Fibroblast of lung (primary cell): ENCODE measurements at regions not wholly inside any gene's neighbourhood (a gene's known extent, or its start where the extent isn't known, plus 50 kb on each side); places are given as distances from the start of the nearest gene placed in this dataset.
"Not testable (repeated sequence)": the region's sequence is repeated elsewhere in the genome, so short reads cannot be mapped to it uniquely, and the experiment has no call there.

Source experiments
- DNase-seq, 2 donors: peaks; one replicate each; pipeline versions ENCODE4 v3.0.0 to v3.0.0-alpha.2; 2010; ENCODE audit warnings: low read depth in 2 of 2
- H2AFZ ChIP-seq: 2 replicates; pipeline ENCODE4 v1.5.1; 2012; ENCODE audit warnings: low read length, control low read depth, inconsistent platforms
- H3K27ac ChIP-seq: 2 replicates; pipeline ENCODE4 v1.5.1; 2011; ENCODE audit warnings: low read length, control low read depth; ENCODE audit not compliant: insufficient read depth
- H3K27me3 ChIP-seq: 2 replicates; pipeline ENCODE4 v1.5.1; 2011; ENCODE audit warnings: mild to moderate bottlenecking, low read length; ENCODE audit not compliant: control insufficient read depth, insufficient read depth
- H3K36me3 ChIP-seq: 2 replicates; pipeline ENCODE4 v1.5.1; 2011; ENCODE audit warnings: low read length; ENCODE audit not compliant: control insufficient read depth, insufficient read depth
- H3K4me1 ChIP-seq: 2 replicates; pipeline ENCODE4 v1.5.1; 2011; ENCODE audit warnings: low read length; ENCODE audit not compliant: control insufficient read depth, insufficient read depth; ENCODE audit errors: extremely low read depth
- H3K4me2 ChIP-seq: 2 replicates; pipeline ENCODE4 v1.5.1; 2011; ENCODE audit warnings: low read length, control low read depth; ENCODE audit not compliant: insufficient read depth; ENCODE audit errors: extremely low read depth
- H3K4me3 ChIP-seq, 4 experiments: fragments of 200-600 bp in 1 of 4; sonication (generic) in 1 of 4; replicated peaks in 1 of 4; 2 replicates each; pipeline ENCODE4 v1.5.1; 2011 to 2016; ENCODE audit warnings: low read length in 4 of 4, low read depth in 3 of 4, mild to moderate bottlenecking in 3 of 4, control low read depth in 2 of 4, inconsistent platforms in 1 of 4, mixed read lengths in 1 of 4; ENCODE audit not compliant: insufficient read depth in 1 of 4; ENCODE audit errors: control extremely low read depth in 1 of 4
- H3K79me2 ChIP-seq: 2 replicates; pipeline ENCODE4 v1.5.1; 2012; ENCODE audit warnings: mild to moderate bottlenecking, low read length, inconsistent platforms; ENCODE audit not compliant: control insufficient read depth, insufficient read depth
- H3K9ac ChIP-seq: 2 replicates; pipeline ENCODE4 v1.5.1; 2011; ENCODE audit warnings: mild to moderate bottlenecking, low read length, control low read depth; ENCODE audit not compliant: insufficient read depth
- H3K9me3 ChIP-seq: 2 replicates; pipeline ENCODE4 v1.5.1; 2012; ENCODE audit warnings: low read depth, low read length; ENCODE audit not compliant: control insufficient read depth, insufficient read depth
- H4K20me1 ChIP-seq: 2 replicates; pipeline ENCODE4 v1.5.1; 2011; ENCODE audit warnings: low read length; ENCODE audit not compliant: control insufficient read depth, insufficient read depth; ENCODE audit errors: extremely low read depth
- CTCF ChIP-seq, 2 donors: IDR thresholded peaks in 1 of 2; conservative IDR thresholded peaks in 1 of 2; 1 replicate in 1 of 2; 2 replicates in 1 of 2; pipeline ENCODE4 v1.5.1; 2011 to 2012; ENCODE audit warnings: low read length in 2 of 2, control low read depth in 1 of 2, inconsistent platforms in 1 of 2, low read depth in 1 of 2, mild to moderate bottlenecking in 1 of 2
- EZH2 ChIP-seq: IDR thresholded peaks from 2 replicates; pipeline ENCODE4 v1.5.1; 2012; ENCODE audit warnings: low read length, control low read depth, mild to moderate bottlenecking; ENCODE audit errors: missing control alignments

- Histone ChIP-seq H3K4me1 (no peaks in the 10 kb centered on the region), H3K27me3 (no peaks in the 10 kb centered on the region), H3K9ac (no peak overlapping the region), H3K4me2 (no peak overlapping the region), H3K4me3 (no peak overlapping the region), H4K20me1 (no peaks in the 10 kb centered on the region), H3K27ac (no peak overlapping the region), H3K9me3 (no peaks in the 10 kb centered on the region), H3K79me2 (no peaks in the 10 kb centered on the region), H2AFZ (no peak overlapping the region), H3K36me3 (no peaks in the 10 kb centered on the region)
- DNase-seq, result no peak
- no peak for TF ChIP-seq EZH2
These were observed 356.4 kb upstream of the ADAMTS5 start for GRCh38 chr21:27323331-27323730.

GRCh38 chr21:27321791-27322190 lies 354.9 kb upstream of the ADAMTS5 start:
- DNase-seq, result no peak
- no peak overlapping the region for H3K27ac ChIP-seq

GRCh38 chr21:27320868-27321267 lies 354.0 kb upstream of the ADAMTS5 start:
- Histone ChIP-seq H3K4me1 (no peaks in the 10 kb centered on the region), H3K9ac (no peak overlapping the region), H3K27ac (no peak overlapping the region), H3K4me3 (no peak overlapping the region), H3K9me3 (no peaks in the 10 kb centered on the region), H3K79me2 (no peaks in the 10 kb centered on the region), H3K27me3 (no peaks in the 10 kb centered on the region), H3K36me3 (no peaks in the 10 kb centered on the region), H3K4me2 (no peak overlapping the region), H2AFZ (no peak overlapping the region), H4K20me1 (no peaks in the 10 kb centered on the region)
- TF ChIP-seq EZH2, result no peak
- TF ChIP-seq CTCF (conservative IDR thresholded peaks at IDR 0.05 in 1 of 2, IDR thresholded peaks at IDR 0.05 in 1 of 2; ENCODE audit: low read depth in 1 of 2, low read length in 2 of 2), result no peak
- no peak for DNase-seq

More at GRCh38 chr21:27321791-27322190, 354.9 kb upstream of the ADAMTS5 start:
- H3K4me1 ChIP-seq, result no peaks in the 10 kb centered on the region
- TF ChIP-seq CTCF (conservative IDR thresholded peaks at IDR 0.05 in 1 of 2, IDR thresholded peaks at IDR 0.05 in 1 of 2; ENCODE audit: low read depth in 1 of 2, low read length in 2 of 2), result no peak
- TF ChIP-seq EZH2, result no peak
- H3K4me2 ChIP-seq, result no peak overlapping the region
- H2AFZ ChIP-seq, result no peak overlapping the region
- no peaks in the 10 kb centered on the region for H3K27me3 ChIP-seq
- H3K9me3 ChIP-seq, result no peaks in the 10 kb centered on the region
- no peak overlapping the region for H3K4me3 ChIP-seq
- no peaks in the 10 kb centered on the region for H3K36me3 ChIP-seq
- no peaks in the 10 kb centered on the region for H4K20me1 ChIP-seq
- no peak overlapping the region for H3K9ac ChIP-seq
- H3K79me2 ChIP-seq, result no peaks in the 10 kb centered on the region

- not testable (repeated sequence) for H3K36me3 ChIP-seq, H4K20me1 ChIP-seq, H3K79me2 ChIP-seq, H3K4me3 ChIP-seq, H3K4me1 ChIP-seq, H3K27me3 ChIP-seq, H3K9ac ChIP-seq, H3K27ac ChIP-seq, H2AFZ ChIP-seq, H3K9me3 ChIP-seq, H3K4me2 ChIP-seq, DNase-seq
These were observed 350.7 kb upstream of the ADAMTS5 start for GRCh38 chr21:27317601-27318000.
